Fibroblast of pulmonary artery (primary cell): ENCODE measurements at regions not wholly inside any gene's neighbourhood (a gene's known extent, or its start where the extent isn't known, plus 50 kb on each side); places are given as distances from the start of the nearest gene placed in this dataset.

ENCODE experiments used
- DNase-seq: peaks from one replicate; pipeline ENCODE4 v3.0.0-alpha.2; 2010; ENCODE audit warnings: low read depth
- H3K4me3 ChIP-seq: replicated peaks from 2 replicates; pipeline ENCODE4 v1.5.1; 2011; ENCODE audit warnings: low read depth, mild to moderate bottlenecking, control low read depth, low read length, moderate library complexity
- CTCF ChIP-seq: IDR thresholded peaks from 2 replicates; pipeline ENCODE4 v1.5.1; 2011; ENCODE audit warnings: mild to moderate bottlenecking, control low read depth, low read length, inconsistent platforms; ENCODE audit errors: missing control alignments

- no peak for TF ChIP-seq CTCF
- no peak overlapping the region for H3K4me3 ChIP-seq
- no peak for DNase-seq
These were observed 199.9 kb downstream of the TMEM200A start for GRCh38 chr6:130565696-130566095.

DNA sequence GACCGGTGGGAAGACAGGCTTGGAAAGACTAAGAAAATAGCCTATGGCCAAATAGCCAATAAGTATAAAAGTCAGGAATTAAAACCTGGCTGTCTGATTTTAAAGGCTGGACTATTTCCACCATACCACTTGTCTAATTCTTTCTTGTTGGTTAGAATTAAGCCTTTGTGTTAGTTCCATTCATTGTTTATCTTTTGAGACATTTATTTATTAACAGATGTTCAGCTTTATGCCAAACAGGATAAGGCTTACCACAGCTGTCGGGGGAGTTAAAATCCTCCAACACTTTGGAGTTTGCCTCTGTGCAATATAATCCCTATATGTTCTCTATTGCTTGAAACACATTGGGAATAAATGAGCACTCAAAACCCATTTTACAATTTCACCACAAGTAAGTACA is 208.3 kb downstream of the TMEM200A start:
- no peak for TF ChIP-seq CTCF
- DNase-seq = no peak
- H3K4me3 ChIP-seq = no peak overlapping the region

- TF ChIP-seq CTCF = no peak
- no peak overlapping the region for H3K4me3 ChIP-seq
- DNase-seq = no peak
These were observed 209.7 kb downstream of the TMEM200A start for GRCh38 chr6:130575557-130575956.

DNA sequence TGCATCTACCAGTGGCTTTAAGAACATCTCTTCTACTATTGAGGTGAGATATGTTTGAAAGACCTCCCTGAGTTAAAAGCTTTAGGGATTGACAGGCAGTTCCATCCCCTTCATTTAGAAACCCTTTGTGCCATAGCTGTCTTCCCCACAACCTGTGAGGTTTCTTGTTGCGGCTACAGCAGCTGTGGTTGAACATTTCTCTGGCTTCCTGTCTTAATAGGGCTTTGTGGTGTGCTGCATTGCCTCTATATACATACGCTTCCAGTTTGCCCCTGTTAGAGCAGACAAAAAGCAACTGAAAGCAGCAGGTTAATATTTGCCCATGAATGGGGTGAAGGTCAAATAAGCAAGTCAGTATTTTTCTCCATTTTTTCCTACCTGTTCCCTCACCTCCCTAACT is 210.2 kb downstream of the TMEM200A start:
- DNase-seq = no peak
- H3K4me3 ChIP-seq = no peak overlapping the region
- TF ChIP-seq CTCF = no peak

GRCh38 chr6:130577178-130577919 is 211.5 kb downstream of the TMEM200A start:
- no peak for TF ChIP-seq CTCF
- no peak for DNase-seq
- H3K4me3 ChIP-seq = no peak overlapping the region

GRCh38 chr6:130578713-130579112 is 212.9 kb downstream of the TMEM200A start:
- TF ChIP-seq CTCF = no peak
- DNase-seq = no peak
- H3K4me3 ChIP-seq = no peak overlapping the region

DNA sequence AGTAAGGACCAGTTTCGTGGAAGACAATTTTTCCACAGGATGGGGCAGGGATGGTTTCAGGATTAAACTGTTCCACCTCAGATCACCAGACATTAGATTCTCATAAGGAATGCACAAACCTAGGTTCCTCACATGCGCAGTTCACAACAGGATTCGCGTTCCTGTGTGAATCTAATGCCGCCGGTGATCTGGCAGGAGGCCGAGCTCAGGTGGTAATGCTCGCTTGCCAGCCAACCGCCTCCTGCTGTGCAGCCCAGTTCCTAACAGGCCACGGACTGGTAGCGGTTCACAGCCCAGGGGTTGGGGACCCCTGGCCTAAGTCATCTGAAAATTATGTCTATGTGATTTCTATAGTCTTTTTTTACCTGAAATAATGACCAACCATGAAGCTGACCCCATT is 217.5 kb downstream of the TMEM200A start:
- no peak for TF ChIP-seq CTCF
- no peak overlapping the region for H3K4me3 ChIP-seq
- DNase-seq = no peak
